SK-N-MC (cell line): ENCODE measurements at regions not wholly inside any gene's neighbourhood (a gene's known extent, or its start where the extent isn't known, plus 50 kb on each side); places are given as distances from the start of the nearest gene placed in this dataset.

ENCODE experiments used
- EZH2 ChIP-seq: fragments of 200-600 bp; sonication (generic); IDR thresholded peaks from one replicate; pipeline ENCODE4 v1.6.1; 2017; ENCODE audit warnings: antibody characterized with exemption
- FOXP2 ChIP-seq: optimal IDR thresholded peaks from 2 replicates; pipeline ENCODE3; 2011; ENCODE audit warnings: mild to moderate bottlenecking, moderate library complexity; ENCODE audit not compliant: insufficient read depth; ENCODE audit errors: extremely low read length, control extremely low read depth
- POLR2AphosphoS5 ChIP-seq: IDR thresholded peaks from 2 replicates; pipeline ENCODE4 v1.6.1; 2012; ENCODE audit warnings: mild to moderate bottlenecking, low read depth, low read length, borderline replicate concordance

GRCh38 chr19:30884146-30884812 lies 465.0 kb downstream of the TSHZ3 start:
- TF ChIP-seq POLR2AphosphoS5 = no peak
- no peak for TF ChIP-seq EZH2
- no peak for TF ChIP-seq FOXP2
